ENCODE measurements at regions not wholly inside any gene's neighbourhood (a gene's known extent, or its start where the extent isn't known, plus 50 kb on each side); places are given as distances from the start of the nearest gene placed in this dataset.
"Not testable (repeated sequence)": the region's sequence is repeated elsewhere in the genome, so short reads cannot be mapped to it uniquely, and the experiment has no call there.

DNA sequence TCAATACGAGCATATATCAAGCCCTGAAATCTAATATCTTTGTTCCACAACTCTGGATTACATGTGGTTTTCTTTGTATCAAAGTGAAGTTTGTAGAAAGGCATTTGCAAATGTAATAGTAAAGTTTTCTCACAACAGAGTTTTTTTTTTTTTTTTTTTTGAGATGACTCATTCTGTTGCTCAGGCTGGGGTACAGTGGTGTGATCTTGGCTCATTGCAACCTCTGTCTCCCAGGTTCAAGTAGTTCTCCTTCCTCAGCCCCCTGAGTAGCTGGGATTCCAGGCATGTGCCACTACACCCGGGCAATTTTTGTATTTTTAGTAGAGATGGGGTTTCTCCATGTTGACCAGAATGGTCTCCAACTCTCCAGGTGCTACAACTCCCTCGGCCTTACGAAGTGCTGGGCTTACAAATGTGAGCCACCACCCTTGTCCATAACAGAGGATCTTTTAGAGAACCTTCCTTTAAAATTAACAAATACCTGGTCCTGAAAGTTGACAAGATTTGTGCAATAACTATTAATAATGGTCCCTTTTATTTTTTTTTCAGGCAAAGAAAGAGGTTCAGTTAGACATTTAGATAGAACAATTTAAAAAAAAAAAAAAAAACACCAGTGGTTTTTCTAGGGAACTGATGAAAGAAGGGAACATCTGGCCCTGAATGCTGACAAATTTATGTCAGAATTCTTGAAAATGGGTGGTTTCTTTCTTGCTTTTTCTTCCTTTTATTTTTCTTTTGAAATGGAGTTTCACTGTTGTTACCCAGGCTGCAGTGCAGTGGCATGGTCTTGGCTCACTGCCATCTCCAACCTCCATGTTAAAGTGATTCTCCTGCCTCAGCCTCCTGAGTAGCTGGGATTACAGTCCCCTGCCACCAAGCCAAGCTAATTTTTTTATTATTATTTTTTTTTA lies 278.5 kb downstream of the RPS4Y2 start:
- no peak for DNase-seq

DNA sequence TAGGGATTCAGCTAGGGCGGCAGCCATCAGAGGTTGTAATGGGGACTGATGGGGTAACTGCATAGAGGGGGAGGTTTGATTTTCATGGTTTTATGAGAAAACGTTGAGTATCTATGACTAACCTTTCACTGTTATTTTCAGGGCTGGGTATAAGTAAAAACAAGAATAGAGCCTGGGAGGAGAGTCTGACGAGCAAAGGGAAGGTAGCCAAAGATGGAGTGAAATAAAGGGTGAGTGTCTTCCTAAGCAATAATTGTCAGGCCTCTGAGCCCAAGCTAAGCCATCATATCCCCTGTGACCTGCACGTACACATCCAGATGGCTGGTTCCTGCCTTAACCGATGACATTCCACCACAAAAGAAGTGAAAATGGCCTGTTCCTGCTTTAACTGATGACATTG lies 281.5 kb downstream of the RPS4Y2 start:
- DNase-seq: not testable (repeated sequence)

DNA sequence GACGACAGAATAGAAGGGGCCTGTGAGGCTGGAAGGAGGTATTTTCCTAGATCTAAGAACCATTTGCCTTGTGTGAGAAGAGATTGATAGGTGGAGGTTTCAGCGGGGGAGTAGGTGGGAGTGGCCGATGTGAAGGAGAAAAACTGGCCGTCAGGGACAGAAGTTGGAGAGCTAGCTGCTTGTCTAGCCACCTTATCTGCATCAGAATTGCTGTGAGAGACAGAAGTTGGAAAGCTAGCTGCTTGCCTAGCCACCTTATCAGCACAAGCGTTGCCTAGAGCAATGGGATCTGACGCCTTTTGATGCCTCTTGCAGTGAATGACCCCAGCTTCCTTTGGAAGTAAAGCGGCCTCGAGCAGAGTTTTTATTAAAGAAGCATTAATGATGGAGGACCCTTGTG lies 283.9 kb downstream of the RPS4Y2 start:
- DNase-seq: no peak

- not testable (repeated sequence) for DNase-seq
Observed at GRCh38 chrY:21040711-21041110, 284.8 kb downstream of the RPS4Y2 start.

GRCh38 chrY:21073079-21073478 lies 317.2 kb downstream of the RPS4Y2 start:
- DNase-seq: no peak

DNA sequence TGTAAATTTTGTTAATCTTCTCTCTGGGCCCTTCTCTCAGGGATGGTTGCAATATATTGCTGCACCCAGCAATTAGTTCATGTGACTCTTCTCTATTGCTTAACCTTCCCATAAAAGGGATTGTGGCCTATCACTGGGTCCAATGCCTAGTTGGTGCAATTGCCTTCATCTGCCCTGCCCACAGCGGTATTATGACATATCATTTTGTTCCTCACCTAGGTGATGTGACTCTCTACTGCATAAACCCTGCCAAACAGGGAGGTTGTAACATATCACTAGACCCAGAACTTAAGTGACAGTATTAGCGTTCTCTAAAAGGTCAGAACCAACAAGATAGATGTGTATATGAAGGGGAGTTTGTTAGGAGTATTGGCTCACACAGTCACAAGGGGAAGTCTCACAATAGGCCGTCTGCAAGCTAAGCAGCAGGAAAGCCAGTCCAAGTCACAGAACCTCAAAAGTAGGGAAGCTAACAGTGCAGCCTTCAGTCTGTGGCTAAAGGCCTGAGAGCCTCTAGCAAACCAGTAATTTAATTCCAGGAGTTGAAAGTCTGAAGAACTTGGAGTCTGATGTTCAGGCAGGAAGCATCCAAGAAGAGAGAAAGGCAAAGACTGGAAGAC lies 317.8 kb downstream of the RPS4Y2 start:
- no peak for DNase-seq

DNA sequence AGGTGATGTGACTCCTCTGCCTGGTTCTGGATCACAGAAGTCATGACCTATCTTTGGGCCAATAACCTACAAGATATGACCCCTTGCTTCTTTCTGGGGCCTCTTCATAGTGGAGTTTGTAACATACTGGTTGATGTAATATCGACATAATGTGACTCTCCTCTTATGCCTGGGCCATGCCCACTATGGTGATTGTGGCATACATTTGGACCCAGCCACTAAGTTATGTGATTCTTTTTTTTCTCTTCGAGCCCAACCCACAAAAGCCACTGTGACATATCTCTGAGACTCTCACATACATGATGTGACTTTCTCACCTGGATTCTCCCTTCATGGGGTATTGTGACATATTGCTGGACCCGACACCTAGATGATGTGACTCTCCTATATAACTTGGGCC lies 319.8 kb downstream of the RPS4Y2 start:
- DNase-seq: no peak

- DNase-seq: no peak
Observed at GRCh38 chrY:21079670-21080069, 323.8 kb downstream of the RPS4Y2 start.

- no peak for DNase-seq
Observed at GRCh38 chrY:21081640-21082611, 326.0 kb downstream of the RPS4Y2 start.

GRCh38 chrY:21082639-21083038 lies 326.7 kb downstream of the RPS4Y2 start:
- DNase-seq: no peak

DNA sequence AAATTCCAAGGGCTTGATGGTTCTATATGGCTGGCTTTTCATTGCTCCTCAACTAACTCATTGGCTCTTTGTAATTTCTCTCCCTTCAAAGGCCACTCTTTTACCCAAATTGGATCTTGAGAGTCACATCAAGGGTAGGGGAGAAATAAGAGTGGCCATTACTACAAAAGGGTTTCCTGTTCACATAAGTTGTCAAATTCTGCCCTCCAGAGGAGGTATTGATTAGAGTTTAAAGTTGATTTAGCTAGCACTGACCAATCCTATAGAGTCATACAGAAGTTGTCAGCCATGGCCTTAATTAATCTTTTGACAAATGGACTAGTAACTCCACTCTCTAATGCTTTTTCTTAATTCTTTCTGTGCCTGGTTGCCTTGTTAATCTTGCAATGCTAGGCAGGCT lies 336.0 kb downstream of the RPS4Y2 start:
- no peak for DNase-seq

- no peak for DNase-seq
Observed at GRCh38 chrY:21102507-21102906, 346.6 kb downstream of the RPS4Y2 start.

DNA sequence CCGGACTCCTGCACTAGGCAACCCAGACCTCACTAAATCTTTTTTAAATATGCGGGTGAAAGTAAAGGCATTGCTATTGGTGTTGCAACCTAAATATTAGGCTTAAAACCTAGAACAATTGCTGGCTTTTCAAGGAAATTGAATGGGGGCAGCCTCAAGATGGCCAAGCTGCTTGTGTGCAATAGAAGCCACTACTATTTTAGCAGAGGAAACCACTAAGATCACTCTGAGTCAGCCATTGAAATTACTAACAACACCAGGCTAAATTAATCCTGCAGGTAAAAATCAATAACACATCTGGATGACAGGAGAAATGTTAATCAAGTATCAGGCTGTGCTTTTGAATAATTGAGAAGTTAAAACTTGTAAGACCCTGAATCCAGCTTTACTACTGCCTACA lies 348.0 kb downstream of the RPS4Y2 start:
- no peak for DNase-seq

DNA sequence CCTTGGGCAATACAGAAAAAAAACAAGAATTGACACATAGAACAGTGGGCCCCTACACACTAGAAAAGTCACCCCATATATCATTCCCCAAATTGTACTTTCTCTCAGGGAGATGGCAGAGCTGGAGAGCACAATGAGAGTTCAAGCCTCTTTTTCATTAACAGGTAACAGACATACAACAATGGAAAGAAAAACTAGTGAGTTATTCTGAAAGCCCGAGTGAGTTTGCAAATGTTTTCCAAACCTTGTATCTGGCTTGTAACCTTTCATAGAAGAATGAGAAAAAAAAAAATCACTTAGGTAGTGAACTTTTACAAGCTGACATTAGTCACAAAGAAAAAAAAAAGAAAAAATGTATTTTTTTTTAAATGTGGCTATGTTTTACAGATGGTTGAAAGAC lies 349.6 kb downstream of the RPS4Y2 start:
- no peak for DNase-seq

DNA sequence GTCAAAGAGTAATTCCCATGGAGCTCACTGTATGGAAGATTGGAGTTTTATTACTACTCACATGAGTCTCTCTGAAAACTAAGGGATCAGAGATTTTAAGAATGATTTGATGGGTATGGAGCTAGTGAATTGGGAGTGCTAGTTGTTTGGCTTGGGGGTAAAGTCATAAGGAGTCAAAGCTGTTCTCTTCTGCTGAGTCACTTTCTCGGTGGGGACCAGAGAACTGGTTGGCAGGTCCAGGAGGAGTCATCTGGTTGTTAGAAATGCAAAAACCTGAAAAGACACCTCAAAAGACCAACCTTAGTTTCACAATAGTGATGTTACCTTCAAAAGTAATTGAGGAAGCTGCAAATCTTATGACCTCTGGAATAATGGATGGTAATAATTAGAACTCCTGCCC lies 355.4 kb downstream of the RPS4Y2 start:
- DNase-seq: no peak

DNA sequence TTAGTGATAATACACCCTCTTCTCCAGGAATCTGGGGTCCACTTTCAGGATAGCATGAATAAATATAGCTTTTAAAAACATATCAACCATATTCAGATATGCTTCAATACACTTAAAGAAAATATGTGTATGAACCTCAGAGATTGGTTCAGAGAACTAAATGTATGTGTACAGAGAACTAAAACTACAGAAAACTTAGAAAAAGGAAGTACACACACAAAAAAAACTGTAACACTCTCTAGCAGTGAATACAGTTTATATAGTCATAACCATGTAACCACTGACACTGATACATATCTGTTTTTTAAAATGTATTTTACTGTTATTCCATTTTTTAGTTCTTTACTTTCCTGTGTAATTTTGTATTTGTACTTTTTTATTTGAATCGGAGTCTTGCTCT lies 365.2 kb downstream of the RPS4Y2 start:
- no peak for DNase-seq

- no peak for DNase-seq
Observed at GRCh38 chrY:21135591-21135990, 375.5 kb upstream of the RBMY1B start.

GRCh38 chrY:21138056-21138758 lies 372.9 kb upstream of the RBMY1B start:
- DNase-seq: no peak

DNA sequence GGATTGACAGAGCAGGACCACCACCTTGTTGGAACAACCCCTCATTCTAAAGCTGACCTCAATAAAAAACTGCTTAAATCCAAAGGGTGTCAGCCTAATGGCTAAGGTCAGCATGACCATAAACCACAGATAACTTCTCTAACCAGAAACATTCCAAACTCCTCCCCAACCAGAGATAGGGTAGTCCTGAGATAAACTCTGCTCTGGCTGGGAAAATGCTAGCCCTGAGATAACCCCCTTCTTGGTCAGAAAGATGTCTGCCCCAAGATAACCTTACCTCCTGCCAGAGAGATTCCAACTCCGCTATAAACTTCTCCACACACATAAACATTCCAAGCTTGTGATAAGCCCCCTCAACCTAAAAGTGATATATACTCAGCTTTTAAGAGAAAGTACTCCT lies 364.8 kb upstream of the RBMY1B start:
- DNase-seq: no peak

DNA sequence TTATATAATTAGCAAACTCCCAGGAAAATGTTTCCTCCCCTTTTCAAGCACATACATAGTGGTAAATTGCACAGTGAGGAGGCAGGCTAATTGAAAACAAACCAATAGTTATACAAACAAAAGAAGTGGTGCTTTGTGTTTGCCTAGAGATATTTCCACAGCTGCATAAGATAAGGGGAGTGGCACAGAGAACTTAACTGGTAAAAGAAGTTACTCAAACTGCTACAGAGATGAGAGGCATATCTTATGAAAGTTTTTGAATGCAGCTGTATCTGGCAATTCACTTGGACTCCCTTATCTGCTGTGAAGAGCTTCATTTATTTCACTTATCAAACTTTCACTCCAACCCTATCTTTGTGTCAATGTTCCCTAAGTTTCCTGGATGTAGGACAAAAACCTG lies 361.2 kb upstream of the RBMY1B start:
- no peak for DNase-seq

GRCh38 chrY:21169821-21170220 lies 341.3 kb upstream of the RBMY1B start:
- DNase-seq: no peak

DNA sequence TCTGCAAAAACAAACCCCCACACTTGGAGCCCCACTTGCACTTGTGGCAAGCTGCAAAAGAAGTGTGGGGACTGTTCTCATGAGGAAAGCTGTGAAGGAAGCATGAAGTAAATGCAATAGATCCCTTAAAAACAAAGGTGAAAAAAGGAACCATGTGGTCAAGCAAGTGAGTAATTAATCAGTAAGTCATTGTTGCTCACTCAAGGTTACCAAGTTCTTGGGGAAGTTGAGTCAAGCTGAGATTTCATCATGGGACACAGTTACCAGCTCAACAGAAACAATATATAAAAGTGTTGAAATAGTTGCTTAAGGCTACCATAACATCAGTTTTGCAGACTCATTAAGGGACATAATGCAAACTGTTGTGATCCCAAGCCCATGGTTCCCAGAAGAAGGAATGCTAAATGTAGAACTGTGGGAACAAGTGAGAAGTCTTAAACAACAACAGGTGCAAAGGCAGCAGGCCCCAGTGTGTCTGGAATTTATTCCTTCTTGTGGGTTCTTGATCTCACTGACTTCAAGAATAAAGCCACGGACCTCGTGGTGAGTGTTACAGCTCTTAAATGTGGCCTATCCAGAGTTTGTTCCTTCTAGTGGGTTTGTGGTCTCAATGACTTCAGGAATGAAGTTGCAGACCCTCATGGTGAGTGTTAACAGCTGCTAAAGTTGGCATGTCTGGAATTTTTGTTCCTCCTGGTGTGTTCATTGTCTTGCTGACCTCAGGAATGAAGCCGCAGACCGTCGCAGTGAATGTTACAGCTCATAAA lies 336.3 kb upstream of the RBMY1B start:
- no peak for DNase-seq

Measured in HCEC 1CT (cell line).